HG03103 (cell line): ENCODE measurements at regions not wholly inside any gene's neighbourhood (a gene's known extent, or its start where the extent isn't known, plus 50 kb on each side); places are given as distances from the start of the nearest gene placed in this dataset.
"Not testable (repeated sequence)": the region's sequence is repeated elsewhere in the genome, so short reads cannot be mapped to it uniquely, and the experiment has no call there.

ENCODE experiments used
- ATAC-seq: cut with Tn5 transposase; IDR thresholded peaks from one replicate; pipeline ENCODE4 v1.9.1; 2021; ENCODE audit warnings: low read depth; ENCODE audit not compliant: unreplicated experiment

GRCh38 chr12:89289720-89290119 lies 62.6 kb downstream of the DUSP6 start:
- ATAC-seq: no peak

- no peak for ATAC-seq
Observed at GRCh38 chr12:89288959-89289358, 63.3 kb downstream of the DUSP6 start.

- no peak for ATAC-seq
Observed at GRCh38 chr12:89286501-89286900, 65.8 kb downstream of the DUSP6 start.

- ATAC-seq: no peak
Observed at GRCh38 chr12:89281539-89281867, 70.8 kb downstream of the DUSP6 start.

GRCh38 chr12:89280833-89281538 lies 71.3 kb downstream of the DUSP6 start:
- no peak for ATAC-seq

- ATAC-seq: no peak
Observed at GRCh38 chr12:89279499-89279898, 72.8 kb downstream of the DUSP6 start.

GRCh38 chr12:89278862-89279261 lies 73.4 kb downstream of the DUSP6 start:
- no peak for ATAC-seq

GRCh38 chr12:89278169-89278568 lies 74.1 kb downstream of the DUSP6 start:
- no peak for ATAC-seq

GRCh38 chr12:89276860-89277259 lies 75.4 kb downstream of the DUSP6 start:
- ATAC-seq: no peak

- no peak for ATAC-seq
Observed at GRCh38 chr12:89273525-89273924, 78.8 kb downstream of the DUSP6 start.

- ATAC-seq: no peak
Observed at GRCh38 chr12:89270548-89270947, 81.8 kb downstream of the DUSP6 start.

GRCh38 chr12:89269174-89269573 lies 83.1 kb downstream of the DUSP6 start:
- no peak for ATAC-seq

- ATAC-seq: no peak
Observed at GRCh38 chr12:89267404-89267803, 84.9 kb downstream of the DUSP6 start.

GRCh38 chr12:89266574-89267188 lies 85.6 kb downstream of the DUSP6 start:
- not testable (repeated sequence) for ATAC-seq

GRCh38 chr12:89264837-89265236 lies 87.5 kb downstream of the DUSP6 start:
- ATAC-seq: no peak

GRCh38 chr12:89263900-89264299 lies 88.4 kb downstream of the DUSP6 start:
- ATAC-seq: no peak

GRCh38 chr12:89262855-89263552 lies 89.3 kb downstream of the DUSP6 start:
- no peak for ATAC-seq

GRCh38 chr12:89261982-89262381 lies 90.3 kb downstream of the DUSP6 start:
- no peak for ATAC-seq

GRCh38 chr12:89260841-89261637 lies 91.3 kb downstream of the DUSP6 start:
- no peak for ATAC-seq

GRCh38 chr12:89259821-89260220 lies 92.5 kb downstream of the DUSP6 start:
- ATAC-seq: no peak
